Breast epithelium (tissue), 3 donors: ENCODE measurements at regions not wholly inside any gene's neighbourhood (a gene's known extent, or its start where the extent isn't known, plus 50 kb on each side); places are given as distances from the start of the nearest gene placed in this dataset.

Experiments used
- CTCF ChIP-seq, 3 donors: fragments of 450-650 bp; IDR thresholded peaks; one replicate each; pipeline ENCODE4 v1.5.1; 2016 to 2017; ENCODE audit warnings: antibody characterized with exemption in 3 of 3, mild to moderate bottlenecking in 3 of 3, moderate library complexity in 3 of 3
- POLR2A ChIP-seq: fragments of 450-650 bp; IDR thresholded peaks from one replicate; pipeline ENCODE4 v1.6.1; 2016; ENCODE audit warnings: antibody characterized with exemption, mild to moderate bottlenecking, moderate library complexity

- no peak for TF ChIP-seq CTCF (IDR thresholded peaks at IDR 0.05)
- TF ChIP-seq POLR2A = no peak
These were observed 1226.8 kb upstream of the FLRT2 start for GRCh38 chr14:84303140-84303539.
